Nephron (organoid): ENCODE measurements at regions not wholly inside any gene's neighbourhood (a gene's known extent, or its start where the extent isn't known, plus 50 kb on each side); places are given as distances from the start of the nearest gene placed in this dataset.

Experiments used
- H3K27ac Mint-ChIP-seq, 3 experiments: 2 replicates each; pipeline ENCODE4 v1.8.0; 2020; ENCODE audit warnings: mixed read lengths in 3 of 3, mild to moderate bottlenecking in 2 of 3, moderate library complexity in 1 of 3
- H3K27me3 Mint-ChIP-seq: 2 replicates; pipeline ENCODE4 v1.8.0; 2021; ENCODE audit warnings: low read depth, mild to moderate bottlenecking, moderate library complexity, mixed read lengths
- H3K36me3 Mint-ChIP-seq: 2 replicates; pipeline ENCODE4 v1.8.0; 2020; ENCODE audit warnings: low read depth, mixed read lengths
- H3K4me1 Mint-ChIP-seq: 2 replicates; pipeline ENCODE4 v1.8.0; 2020; ENCODE audit warnings: mixed read lengths
- H3K4me3 Mint-ChIP-seq, 3 experiments: 2 replicates each; pipeline ENCODE4 v1.8.0; 2020; ENCODE audit warnings: mild to moderate bottlenecking in 3 of 3, mixed read lengths in 3 of 3, moderate library complexity in 2 of 3
- H3K9me3 Mint-ChIP-seq: 2 replicates; pipeline ENCODE4 v1.8.0; 2020; ENCODE audit warnings: mixed read lengths
- CTCF ChIP-seq, 3 experiments: fragments of 200-600 bp; sonication (generic); IDR thresholded peaks; one replicate each; pipeline ENCODE4 v1.5.0; 2021; ENCODE audit warnings: antibody characterized with exemption in 3 of 3; ENCODE audit not compliant: unreplicated experiment in 3 of 3

- peaks cover 14% of the 10 kb centered on the region for H3K9me3 Mint-ChIP-seq
- no peak overlapping the region for H3K4me3 Mint-ChIP-seq
- peaks cover 8% of the 10 kb centered on the region for H3K27me3 Mint-ChIP-seq
- H3K4me1 Mint-ChIP-seq: peaks cover 4% of the 10 kb centered on the region
- no peak overlapping the region for H3K27ac Mint-ChIP-seq
- no peaks in the 10 kb centered on the region for H3K36me3 Mint-ChIP-seq
- no peak for TF ChIP-seq CTCF (IDR thresholded peaks at IDR 0.05; ENCODE audit: unreplicated experiment in 3 of 3)
These were observed 197.0 kb downstream of the AXIN2 start for GRCh38 chr17:65364438-65364837.

- Mint-ChIP-seq H3K4me3 (no peak overlapping the region), H3K4me1 (peaks cover 4% of the 10 kb centered on the region), H3K36me3 (no peaks in the 10 kb centered on the region), H3K27ac (no peak overlapping the region), H3K27me3 (peaks cover 5% of the 10 kb centered on the region), H3K9me3 (peaks cover 10% of the 10 kb centered on the region)
- no peak for TF ChIP-seq CTCF (IDR thresholded peaks at IDR 0.05; ENCODE audit: unreplicated experiment in 3 of 3)
These were observed 198.6 kb downstream of the AXIN2 start for GRCh38 chr17:65362826-65363225.

GRCh38 chr17:65360961-65361552, 200.4 kb downstream of the AXIN2 start:
- no peak for TF ChIP-seq CTCF (IDR thresholded peaks at IDR 0.05; ENCODE audit: unreplicated experiment in 3 of 3)
- Mint-ChIP-seq H3K4me3 (no peak overlapping the region), H3K36me3 (no peaks in the 10 kb centered on the region), H3K27ac (no peak overlapping the region), H3K4me1 (peaks cover 4% of the 10 kb centered on the region), H3K9me3 (peaks cover 10% of the 10 kb centered on the region), H3K27me3 (peaks cover 6% of the 10 kb centered on the region)

- H3K27ac Mint-ChIP-seq: no peak overlapping the region
- H3K4me3 Mint-ChIP-seq: no peak overlapping the region
- no peaks in the 10 kb centered on the region for H3K4me1 Mint-ChIP-seq
- peaks cover 6% of the 10 kb centered on the region for H3K27me3 Mint-ChIP-seq
- peaks cover 4% of the 10 kb centered on the region for H3K9me3 Mint-ChIP-seq
- no peak for TF ChIP-seq CTCF (IDR thresholded peaks at IDR 0.05; ENCODE audit: unreplicated experiment in 3 of 3)
- H3K36me3 Mint-ChIP-seq: no peaks in the 10 kb centered on the region
These were observed 202.4 kb downstream of the AXIN2 start for GRCh38 chr17:65359016-65359415.

GRCh38 chr17:65356536-65356935, 204.9 kb downstream of the AXIN2 start:
- Mint-ChIP-seq H3K27me3 (peaks cover 6% of the 10 kb centered on the region), H3K4me1 (no peaks in the 10 kb centered on the region), H3K36me3 (no peaks in the 10 kb centered on the region), H3K27ac (no peak overlapping the region), H3K4me3 (no peak overlapping the region), H3K9me3 (no peaks in the 10 kb centered on the region)
- no peak for TF ChIP-seq CTCF (IDR thresholded peaks at IDR 0.05; ENCODE audit: unreplicated experiment in 3 of 3)

- Mint-ChIP-seq H3K36me3 (no peaks in the 10 kb centered on the region), H3K27me3 (peaks cover 5% of the 10 kb centered on the region), H3K4me1 (no peaks in the 10 kb centered on the region), H3K9me3 (peaks cover 4% of the 10 kb centered on the region), H3K4me3 (no peak overlapping the region), H3K27ac (no peak overlapping the region)
- no peak for TF ChIP-seq CTCF (IDR thresholded peaks at IDR 0.05; ENCODE audit: unreplicated experiment in 3 of 3)
These were observed 206.2 kb downstream of the AXIN2 start for GRCh38 chr17:65355246-65355645.
